ENCODE measurements at regions not wholly inside any gene's neighbourhood (a gene's known extent, or its start where the extent isn't known, plus 50 kb on each side); places are given as distances from the start of the nearest gene placed in this dataset.

GRCh38 chr9:18274693-18275092, 199.3 kb upstream of the ADAMTSL1 start:
- no peak for TF ChIP-seq ARID2 (CRISPR knock-in tag; IDR thresholded peaks at IDR 0.05; ENCODE audit: borderline replicate concordance)
- no peak for TF ChIP-seq FOXP1 (IDR thresholded peaks at IDR 0.05)
- TF ChIP-seq FOXP1 (CRISPR knock-in tag; IDR thresholded peaks at IDR 0.05) = no peak
- TF ChIP-seq ZSCAN12 (CRISPR knock-in tag; IDR thresholded peaks at IDR 0.05) = no peak
- TF ChIP-seq HNRNPH1 (optimal IDR thresholded peaks at IDR 0.05; ENCODE audit: low read depth, low read length) = no peak
- TF ChIP-seq ZFP36 (IDR thresholded peaks at IDR 0.05; ENCODE audit: borderline replicate concordance, low read depth, low read length, partially characterized antibody) = no peak
- TF ChIP-seq, protein P1, sequence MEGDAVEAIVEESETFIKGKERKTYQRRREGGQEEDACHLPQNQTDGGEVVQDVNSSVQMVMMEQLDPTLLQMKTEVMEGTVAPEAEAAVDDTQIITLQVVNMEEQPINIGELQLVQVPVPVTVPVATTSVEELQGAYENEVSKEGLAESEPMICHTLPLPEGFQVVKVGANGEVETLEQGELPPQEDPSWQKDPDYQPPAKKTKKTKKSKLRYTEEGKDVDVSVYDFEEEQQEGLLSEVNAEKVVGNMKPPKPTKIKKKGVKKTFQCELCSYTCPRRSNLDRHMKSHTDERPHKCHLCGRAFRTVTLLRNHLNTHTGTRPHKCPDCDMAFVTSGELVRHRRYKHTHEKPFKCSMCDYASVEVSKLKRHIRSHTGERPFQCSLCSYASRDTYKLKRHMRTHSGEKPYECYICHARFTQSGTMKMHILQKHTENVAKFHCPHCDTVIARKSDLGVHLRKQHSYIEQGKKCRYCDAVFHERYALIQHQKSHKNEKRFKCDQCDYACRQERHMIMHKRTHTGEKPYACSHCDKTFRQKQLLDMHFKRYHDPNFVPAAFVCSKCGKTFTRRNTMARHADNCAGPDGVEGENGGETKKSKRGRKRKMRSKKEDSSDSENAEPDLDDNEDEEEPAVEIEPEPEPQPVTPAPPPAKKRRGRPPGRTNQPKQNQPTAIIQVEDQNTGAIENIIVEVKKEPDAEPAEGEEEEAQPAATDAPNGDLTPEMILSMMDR (CRISPR knock-in tag; IDR thresholded peaks at IDR 0.05) = no peak
- TF ChIP-seq EP300 (IDR thresholded peaks at IDR 0.05; ENCODE audit: low read depth in 2 of 2, low read length in 2 of 2) = no peak
- TF ChIP-seq EP300 (CRISPR knock-in tag; IDR thresholded peaks at IDR 0.05; ENCODE audit: borderline replicate concordance) = no peak
- no peak for TF ChIP-seq NR1H2 (CRISPR knock-in tag; IDR thresholded peaks at IDR 0.05; ENCODE audit: borderline replicate concordance, low read depth)
- no peak for TF ChIP-seq FOXM1 (CRISPR knock-in tag; IDR thresholded peaks at IDR 0.05)
- TF ChIP-seq MYNN (CRISPR knock-in tag; IDR thresholded peaks at IDR 0.05; ENCODE audit: low read depth) = no peak
- no peak for TF ChIP-seq HOXA7 (CRISPR knock-in tag; IDR thresholded peaks at IDR 0.05)
- no peak for TF ChIP-seq POLR2A (IDR thresholded peaks at IDR 0.05; ENCODE audit: insufficient read depth in 1 of 2, low read depth in 2 of 2, low read length in 2 of 2)

All from HepG2 (cell line).